ENCODE measurements at regions not wholly inside any gene's neighbourhood (a gene's known extent, or its start where the extent isn't known, plus 50 kb on each side); places are given as distances from the start of the nearest gene placed in this dataset.

GRCh38 chr1:98172578-98172977 lies 251.7 kb upstream of the DPYD start:
- CTCF ChIA-PET = no interaction called here
- POLR2A ChIA-PET = no interaction called here
- TF ChIP-seq HDGF (IDR thresholded peaks at IDR 0.05; ENCODE audit: borderline replicate concordance) (no peak), TARDBP (IDR thresholded peaks at IDR 0.05) (no peak), FOXK2 (IDR thresholded peaks at IDR 0.05) (no peak), SP1 (IDR thresholded peaks at IDR 0.05) (no peak), CTBP1 (IDR thresholded peaks at IDR 0.05; ENCODE audit: borderline replicate concordance) (no peak), ARNT (IDR thresholded peaks at IDR 0.05) (no peak), NFRKB (IDR thresholded peaks at IDR 0.05) (no peak), FOXM1 (IDR thresholded peaks at IDR 0.05; ENCODE audit: borderline replicate concordance) (no peak), BHLHE40 (IDR thresholded peaks at IDR 0.05; ENCODE audit: borderline replicate concordance) (no peak), ZNF384 (IDR thresholded peaks at IDR 0.05) (no peak), SUZ12 (IDR thresholded peaks at IDR 0.05) (no peak), PKNOX1 (IDR thresholded peaks at IDR 0.05) (no peak), FOXA1 (IDR thresholded peaks at IDR 0.05) (no peak), ELF4 (IDR thresholded peaks at IDR 0.05) (no peak), L3MBTL2 (conservative IDR thresholded peaks at IDR 0.05) (no peak), LEF1 (IDR thresholded peaks at IDR 0.05; ENCODE audit: borderline replicate concordance) (no peak)
- no peak for DNase-seq (ENCODE audit: extremely low spot score)

GRCh38 chr1:98172022-98172421 lies 251.2 kb upstream of the DPYD start:
- TF ChIP-seq ELF4 (IDR thresholded peaks at IDR 0.05) (no peak), FOXA1 (IDR thresholded peaks at IDR 0.05) (no peak), HDGF (IDR thresholded peaks at IDR 0.05; ENCODE audit: borderline replicate concordance) (no peak), LEF1 (IDR thresholded peaks at IDR 0.05; ENCODE audit: borderline replicate concordance) (no peak), L3MBTL2 (conservative IDR thresholded peaks at IDR 0.05) (no peak), TARDBP (IDR thresholded peaks at IDR 0.05) (no peak), NFRKB (IDR thresholded peaks at IDR 0.05) (no peak), CTBP1 (IDR thresholded peaks at IDR 0.05; ENCODE audit: borderline replicate concordance) (no peak), PKNOX1 (IDR thresholded peaks at IDR 0.05) (no peak), ARNT (IDR thresholded peaks at IDR 0.05) (no peak)
- CTCF ChIA-PET = no interaction called here
- DNase-seq (ENCODE audit: extremely low spot score) = no peak
- POLR2A ChIA-PET = no interaction called here

GRCh38 chr1:98164509-98164908 lies 243.7 kb upstream of the DPYD start:
- ChIA-PET CTCF (no interaction called here), POLR2A (no interaction called here)
- no peak for DNase-seq (ENCODE audit: extremely low spot score)
- TF ChIP-seq SP1 (IDR thresholded peaks at IDR 0.05) (no peak), TARDBP (IDR thresholded peaks at IDR 0.05) (no peak), PKNOX1 (IDR thresholded peaks at IDR 0.05) (no peak), HDGF (IDR thresholded peaks at IDR 0.05; ENCODE audit: borderline replicate concordance) (no peak), FOXA1 (IDR thresholded peaks at IDR 0.05) (no peak), BHLHE40 (IDR thresholded peaks at IDR 0.05; ENCODE audit: borderline replicate concordance) (no peak), SUZ12 (IDR thresholded peaks at IDR 0.05) (no peak)

GRCh38 chr1:98157524-98158313 lies 236.9 kb upstream of the DPYD start:
- POLR2A ChIA-PET = no interaction called here
- no peak for DNase-seq (ENCODE audit: extremely low spot score)

DNA sequence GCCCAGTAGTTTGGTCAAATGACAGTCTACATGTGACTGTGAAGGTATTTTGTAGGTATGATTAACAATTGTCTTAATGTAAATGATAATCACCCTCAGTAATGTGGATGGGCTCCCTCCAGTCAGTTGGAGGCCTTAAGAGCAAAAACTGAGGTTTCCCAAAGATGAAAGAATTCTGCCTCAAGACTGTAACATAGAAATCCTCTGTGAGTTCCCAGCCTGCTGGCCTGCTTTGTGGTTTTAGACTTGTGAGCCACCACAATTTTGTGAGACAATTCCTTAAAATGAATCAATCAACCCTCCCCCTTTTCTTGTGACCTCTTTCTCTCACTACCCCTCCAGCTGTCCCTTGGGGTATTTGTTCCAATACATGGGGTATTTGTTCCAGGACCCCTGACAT lies 226.4 kb upstream of the DPYD start:
- ChIA-PET CTCF (no interaction called here), POLR2A (no interaction called here)
- no peak for DNase-seq (ENCODE audit: extremely low spot score)
- TF ChIP-seq SP1 (IDR thresholded peaks at IDR 0.05) (no peak), HDGF (IDR thresholded peaks at IDR 0.05; ENCODE audit: borderline replicate concordance) (no peak), BHLHE40 (IDR thresholded peaks at IDR 0.05; ENCODE audit: borderline replicate concordance) (no peak), CTBP1 (IDR thresholded peaks at IDR 0.05; ENCODE audit: borderline replicate concordance) (no peak), ZNF384 (IDR thresholded peaks at IDR 0.05) (no peak), TARDBP (IDR thresholded peaks at IDR 0.05) (no peak), LEF1 (IDR thresholded peaks at IDR 0.05; ENCODE audit: borderline replicate concordance) (no peak), FOXM1 (IDR thresholded peaks at IDR 0.05; ENCODE audit: borderline replicate concordance) (no peak), PKNOX1 (IDR thresholded peaks at IDR 0.05) (no peak), NFRKB (IDR thresholded peaks at IDR 0.05) (no peak), FOXK2 (IDR thresholded peaks at IDR 0.05) (no peak), FOXA1 (IDR thresholded peaks at IDR 0.05) (no peak), SUZ12 (IDR thresholded peaks at IDR 0.05) (no peak), L3MBTL2 (conservative IDR thresholded peaks at IDR 0.05) (no peak), ARNT (IDR thresholded peaks at IDR 0.05) (no peak), ELF4 (IDR thresholded peaks at IDR 0.05) (no peak)

More at GRCh38 chr1:98157524-98158313, 236.9 kb upstream of the DPYD start:
- CTCF ChIA-PET = no interaction called here
- TF ChIP-seq ELF4 (IDR thresholded peaks at IDR 0.05) (no peak), L3MBTL2 (conservative IDR thresholded peaks at IDR 0.05) (no peak), SP1 (IDR thresholded peaks at IDR 0.05) (no peak), FOXM1 (IDR thresholded peaks at IDR 0.05; ENCODE audit: borderline replicate concordance) (no peak), SUZ12 (IDR thresholded peaks at IDR 0.05) (no peak)

- TF ChIP-seq CTBP1 (IDR thresholded peaks at IDR 0.05; ENCODE audit: borderline replicate concordance) = no peak
- no peak for TF ChIP-seq PKNOX1 (IDR thresholded peaks at IDR 0.05)
- TF ChIP-seq NFRKB (IDR thresholded peaks at IDR 0.05) = no peak
- no peak for TF ChIP-seq FOXM1 (IDR thresholded peaks at IDR 0.05; ENCODE audit: borderline replicate concordance)
- no peak for TF ChIP-seq L3MBTL2 (conservative IDR thresholded peaks at IDR 0.05)
- TF ChIP-seq ELF4 (IDR thresholded peaks at IDR 0.05) = no peak
- no peak for TF ChIP-seq BHLHE40 (IDR thresholded peaks at IDR 0.05; ENCODE audit: borderline replicate concordance)
- no peak for TF ChIP-seq SP1 (IDR thresholded peaks at IDR 0.05)
- no peak for TF ChIP-seq SUZ12 (IDR thresholded peaks at IDR 0.05)
- no peak for TF ChIP-seq ZNF384 (IDR thresholded peaks at IDR 0.05)
- no peak for TF ChIP-seq ARNT (IDR thresholded peaks at IDR 0.05)
- no peak for TF ChIP-seq TARDBP (IDR thresholded peaks at IDR 0.05)
- TF ChIP-seq HDGF (IDR thresholded peaks at IDR 0.05; ENCODE audit: borderline replicate concordance) = no peak
- no peak for TF ChIP-seq FOXK2 (IDR thresholded peaks at IDR 0.05)
- TF ChIP-seq LEF1 (IDR thresholded peaks at IDR 0.05; ENCODE audit: borderline replicate concordance) = no peak
- TF ChIP-seq FOXA1 (IDR thresholded peaks at IDR 0.05) = no peak
- POLR2A ChIA-PET = no interaction called here
- CTCF ChIA-PET = no interaction called here
- DNase-seq (ENCODE audit: extremely low spot score) = no peak
Observed at GRCh38 chr1:98145655-98146054, 224.8 kb upstream of the DPYD start.
